Esophagus squamous epithelium (tissue), 4 donors: ENCODE measurements at regions not wholly inside any gene's neighbourhood (a gene's known extent, or its start where the extent isn't known, plus 50 kb on each side); places are given as distances from the start of the nearest gene placed in this dataset.

Experiments used
- CTCF ChIP-seq, 6 experiments: fragments of 450-650 bp in 4 of 6; fragments of 200-600 bp in 2 of 6; sonication (generic) in 2 of 6; IDR thresholded peaks; one replicate each; pipeline ENCODE4 v1.5.1; 2016 to 2019; ENCODE audit warnings: antibody characterized with exemption in 6 of 6, mild to moderate bottlenecking in 4 of 6, moderate library complexity in 4 of 6
- POLR2A ChIP-seq, 4 donors: fragments of 450-650 bp; IDR thresholded peaks; one replicate each; pipeline ENCODE4 v1.6.1; 2017; ENCODE audit warnings: antibody characterized with exemption in 4 of 4, mild to moderate bottlenecking in 4 of 4, moderate library complexity in 3 of 4

- TF ChIP-seq POLR2A (IDR thresholded peaks at IDR 0.05) (no peak), CTCF (IDR thresholded peaks at IDR 0.05) (no peak)
Measured at GRCh38 chr12:46963977-46964971, 115.1 kb upstream of the PCED1B start.
